NCI-H187 (cell line): ENCODE measurements at regions not wholly inside any gene's neighbourhood (a gene's known extent, or its start where the extent isn't known, plus 50 kb on each side); places are given as distances from the start of the nearest gene placed in this dataset.

Source experiments
- DNase-seq, 2 experiments: peaks; one replicate each; lab custom pipeline; 2025; lab: John Stamatoyannopoulos, UW

DNA sequence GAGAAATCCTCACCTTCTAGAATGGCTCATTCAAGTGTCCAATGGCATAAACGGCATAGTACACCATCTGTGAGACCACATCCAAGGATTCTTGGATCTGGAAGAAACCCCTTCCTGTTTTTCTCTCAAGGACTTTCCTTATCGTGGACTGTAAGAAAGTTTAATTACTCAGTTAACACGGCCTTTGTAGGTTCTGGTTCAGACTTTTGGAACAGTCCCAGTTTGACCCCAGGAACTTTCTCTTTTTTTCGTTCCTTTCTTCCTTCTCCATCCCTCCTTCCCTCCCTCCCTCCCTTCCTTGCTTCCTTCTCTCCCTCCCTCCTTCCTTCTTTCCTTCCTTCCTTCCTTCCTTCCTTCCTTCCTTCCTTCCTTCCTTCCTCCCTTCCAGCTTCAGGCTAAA lies 343.5 kb upstream of the SMIM31 start:
- no peak for DNase-seq

DNA sequence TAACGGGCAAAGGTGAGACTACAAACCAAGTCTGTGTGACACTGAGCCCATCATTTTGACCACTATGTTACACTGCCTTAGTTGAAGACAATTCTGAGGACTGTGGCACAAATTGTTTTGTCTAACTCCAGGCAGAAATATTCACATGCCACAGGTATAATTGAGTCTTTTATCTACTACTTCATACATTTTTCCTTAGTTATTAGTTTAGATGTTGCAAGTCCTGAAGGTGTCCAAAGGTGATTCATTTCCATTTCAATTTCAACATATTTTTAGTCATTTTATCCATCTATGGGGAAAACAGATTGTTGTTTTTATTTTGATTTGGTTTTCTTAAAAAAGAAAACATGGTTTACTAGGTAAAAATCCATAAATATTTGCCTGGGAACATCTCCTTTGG lies 341.7 kb upstream of the SMIM31 start:
- DNase-seq: no peak

DNA sequence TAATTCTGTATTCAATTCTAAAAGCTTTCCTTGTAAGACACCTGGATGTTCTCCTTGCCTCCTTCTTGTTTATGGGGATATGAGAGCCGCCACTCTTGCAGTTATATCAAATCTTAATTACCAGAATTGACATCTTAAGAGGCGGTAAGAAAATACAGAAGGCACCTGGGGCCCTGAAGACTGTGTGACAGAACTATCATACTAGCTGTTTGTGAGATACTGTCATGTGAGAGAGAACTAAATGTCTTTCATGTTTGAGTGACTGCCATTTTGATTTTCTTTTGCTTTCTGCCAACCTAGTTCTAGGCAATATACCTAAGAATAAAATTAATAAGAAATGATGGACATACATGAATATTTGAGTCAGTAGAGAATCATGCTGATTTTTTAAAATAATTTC lies 340.2 kb upstream of the SMIM31 start:
- DNase-seq: no peak

DNA sequence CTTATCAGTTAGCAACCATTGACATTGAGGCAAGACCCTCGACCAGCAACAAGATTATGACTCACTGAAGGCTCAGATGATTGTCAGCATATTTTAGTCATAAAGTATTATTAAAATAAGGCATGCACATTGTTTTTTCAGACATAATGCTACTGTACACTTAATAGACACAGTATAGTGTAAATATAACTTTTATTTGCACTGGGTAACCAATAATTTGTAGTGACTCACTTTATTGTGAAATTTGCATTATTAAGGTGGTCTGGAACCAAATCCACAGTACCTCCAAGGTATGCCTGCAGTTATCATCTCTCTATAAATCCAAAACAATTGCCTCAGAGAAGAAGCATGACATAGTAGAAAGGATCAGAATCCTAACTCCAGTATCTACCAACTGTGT lies 330.1 kb upstream of the SMIM31 start:
- DNase-seq: no peak

DNA sequence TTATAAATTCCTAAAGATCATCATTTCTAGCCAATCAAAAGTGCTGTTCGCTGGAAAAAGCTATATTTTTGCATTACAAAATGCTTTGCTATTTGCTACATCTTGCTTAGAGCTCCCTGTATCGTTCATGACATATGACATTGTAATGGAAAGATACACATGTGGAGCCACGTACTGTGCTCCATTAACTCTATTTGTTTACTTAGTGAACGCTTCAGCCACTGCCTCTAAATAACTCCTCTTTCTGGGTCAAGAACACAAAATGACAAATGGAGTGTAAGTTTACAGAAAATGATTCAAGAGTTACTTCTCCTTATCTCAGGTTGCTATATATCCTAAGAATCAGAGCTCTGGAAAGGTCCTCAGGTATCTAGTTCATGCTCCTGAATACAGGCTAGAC lies 329.1 kb upstream of the SMIM31 start:
- DNase-seq: no peak

DNA sequence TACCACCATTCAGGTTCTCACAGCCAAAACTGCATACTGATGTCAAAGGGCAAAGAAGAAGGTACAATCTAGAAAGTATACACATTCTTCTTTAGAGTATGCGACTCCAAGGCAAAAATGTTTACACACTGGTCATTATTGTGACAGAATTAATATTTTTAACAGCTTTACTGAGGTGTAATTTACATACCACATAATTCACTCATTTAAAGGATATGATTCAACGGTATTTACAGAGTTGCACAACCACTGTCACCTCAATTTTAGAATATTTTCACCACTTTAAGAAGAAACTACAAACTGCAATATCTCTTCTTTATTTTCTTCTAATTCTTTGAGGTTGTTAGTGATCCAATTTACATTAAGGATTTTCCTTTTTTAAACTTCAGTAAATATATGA lies 325.4 kb upstream of the SMIM31 start:
- DNase-seq: no peak

DNA sequence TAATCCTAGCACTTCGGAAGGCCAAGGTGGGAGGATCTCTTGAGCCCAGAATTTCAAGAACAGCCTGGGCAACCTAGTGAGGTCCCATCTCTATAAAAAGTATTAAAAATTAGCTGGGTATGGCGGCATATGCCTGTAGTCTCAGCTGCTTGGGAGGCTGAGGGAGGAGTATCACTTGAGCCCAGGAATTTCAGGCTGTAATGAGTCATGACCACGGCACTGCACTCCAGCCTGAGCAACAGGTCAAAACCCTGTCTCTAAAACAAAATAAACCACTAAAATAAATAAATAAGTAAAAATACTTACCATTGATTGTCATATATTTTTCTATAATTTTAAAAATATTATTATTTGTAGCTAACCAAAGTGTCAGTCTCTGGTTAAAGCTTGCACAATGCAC lies 315.6 kb upstream of the SMIM31 start:
- DNase-seq: no peak

DNA sequence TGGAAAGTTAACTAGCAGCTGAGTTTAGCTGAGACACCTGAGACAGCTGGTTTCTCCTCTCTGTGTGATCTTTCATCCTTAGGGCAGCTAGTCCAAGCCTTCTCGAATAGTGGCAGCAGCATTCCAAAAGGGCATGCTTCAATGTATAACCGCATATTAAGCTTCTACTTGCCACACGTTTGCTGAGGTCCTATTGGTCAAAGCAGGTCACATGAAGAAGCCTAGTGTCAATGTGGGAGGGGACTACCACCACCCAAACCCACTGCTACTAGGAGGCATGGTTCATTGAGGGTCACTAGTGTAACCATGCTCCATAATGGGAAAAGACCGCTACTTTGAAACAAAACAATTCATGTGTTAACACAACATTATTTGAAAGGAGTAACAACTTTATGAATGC lies 314.9 kb upstream of the SMIM31 start:
- DNase-seq: no peak

DNA sequence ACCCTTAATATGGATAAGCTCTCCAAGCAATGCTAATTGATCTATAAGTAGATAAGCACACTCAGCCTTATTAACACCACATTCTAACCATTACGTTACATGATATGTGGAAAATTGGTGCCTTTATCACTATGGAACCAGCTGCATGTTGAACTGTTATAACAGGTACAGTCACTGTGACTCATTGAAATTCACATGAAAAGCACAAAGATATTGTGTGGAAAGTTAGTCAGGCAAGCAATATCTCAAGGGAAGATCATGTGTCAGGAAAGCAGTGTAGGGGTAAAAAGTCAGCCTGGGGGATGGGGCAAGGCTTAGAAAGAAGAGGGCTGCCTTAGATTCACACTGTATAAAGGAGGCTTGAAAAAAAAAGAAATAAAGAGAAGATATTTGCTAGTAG lies 313.7 kb upstream of the SMIM31 start:
- no peak for DNase-seq

DNA sequence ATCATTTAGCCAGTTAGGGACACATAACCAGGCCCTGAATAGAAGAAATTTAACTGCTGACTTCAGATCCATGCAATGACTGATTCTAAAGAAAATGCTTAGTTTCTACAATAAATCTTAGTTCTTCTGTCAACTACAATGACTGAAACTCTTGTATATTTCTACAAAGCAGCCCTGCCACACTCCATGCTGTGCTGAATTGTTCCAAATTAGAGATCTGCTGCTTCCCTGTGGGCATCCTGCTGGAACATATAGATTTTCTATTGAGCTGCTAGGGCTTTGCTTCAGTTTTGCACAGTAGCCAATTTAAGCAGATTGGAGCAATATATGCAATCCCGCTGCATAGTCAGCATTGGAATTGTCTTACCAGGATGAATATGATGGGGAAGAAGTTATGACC lies 312.8 kb upstream of the SMIM31 start:
- DNase-seq: no peak

DNA sequence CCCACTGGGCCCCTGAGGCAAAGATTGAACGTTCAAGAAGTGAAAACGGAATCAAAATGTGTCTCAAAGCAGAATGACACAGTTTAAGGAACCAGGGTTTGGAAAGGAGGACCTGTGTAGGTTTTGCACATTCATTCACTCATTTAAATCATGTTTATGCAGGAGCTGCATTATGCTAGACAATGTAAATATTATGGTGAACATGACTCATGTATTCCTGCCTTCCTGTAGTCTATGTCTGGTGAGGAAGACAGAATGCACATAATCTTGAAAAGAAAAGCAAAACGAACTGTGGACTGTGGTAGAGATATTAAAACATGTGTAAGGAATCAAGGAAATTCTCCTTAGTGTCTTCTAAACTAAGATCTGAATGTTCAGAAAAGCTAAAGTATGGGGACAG lies 311.8 kb upstream of the SMIM31 start:
- DNase-seq: no peak

DNA sequence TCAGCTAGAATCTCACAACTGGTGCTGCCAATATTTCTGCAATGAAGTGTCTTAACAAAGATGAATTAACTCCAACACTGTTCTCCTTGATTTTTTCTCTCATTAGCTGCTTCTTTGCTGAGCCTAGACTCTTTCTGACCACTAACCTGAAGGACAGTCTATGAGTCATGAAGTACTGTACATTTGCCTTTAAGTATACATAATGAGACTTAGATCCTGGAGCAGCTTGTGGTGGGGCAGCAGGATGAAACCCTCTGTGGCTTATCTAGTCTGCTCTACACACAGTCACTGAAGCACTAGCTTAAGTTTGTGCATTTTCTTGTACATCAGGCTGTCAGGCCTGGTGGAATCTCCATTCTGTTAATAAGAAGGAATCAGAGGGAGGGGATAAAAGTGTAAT lies 307.4 kb upstream of the SMIM31 start:
- no peak for DNase-seq

DNA sequence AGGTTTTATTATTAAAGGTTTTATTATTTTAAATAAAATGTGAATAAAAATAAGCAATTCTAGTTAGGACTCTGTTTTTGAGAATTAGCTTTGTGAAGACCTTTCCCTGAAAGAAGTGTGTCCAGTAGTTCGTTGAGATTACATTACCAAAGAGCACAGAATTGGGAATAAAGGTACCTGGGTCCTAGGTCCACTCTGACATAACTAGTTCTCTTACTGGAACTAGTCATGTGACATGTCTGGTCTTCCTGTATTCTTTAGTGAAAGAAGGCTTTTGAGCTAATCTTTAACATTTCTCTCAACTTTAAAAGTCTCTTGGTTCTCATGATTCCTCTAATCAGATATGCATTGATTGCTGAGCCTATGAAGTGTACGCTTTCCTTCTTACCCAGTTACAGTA lies 292.0 kb upstream of the SMIM31 start:
- no peak for DNase-seq

DNA sequence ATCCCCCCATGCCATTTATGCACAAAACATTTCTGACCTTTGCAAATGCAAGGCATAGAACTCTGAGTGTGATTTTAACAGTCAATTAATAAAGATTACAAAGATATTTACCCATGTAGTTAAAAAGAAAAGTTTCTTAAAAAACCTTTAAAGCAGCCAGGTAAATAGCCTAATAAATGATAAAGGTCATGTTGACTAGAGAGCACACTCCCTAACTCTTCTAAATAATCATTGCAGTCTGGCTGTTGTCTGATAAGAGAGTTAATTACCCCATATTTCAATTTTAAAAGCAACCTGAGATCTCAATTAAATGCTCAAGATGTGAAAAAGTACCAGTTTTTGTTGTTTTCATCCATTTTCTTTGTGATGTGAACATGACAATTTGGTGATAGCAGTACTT lies 291.5 kb upstream of the SMIM31 start:
- DNase-seq: no peak

DNA sequence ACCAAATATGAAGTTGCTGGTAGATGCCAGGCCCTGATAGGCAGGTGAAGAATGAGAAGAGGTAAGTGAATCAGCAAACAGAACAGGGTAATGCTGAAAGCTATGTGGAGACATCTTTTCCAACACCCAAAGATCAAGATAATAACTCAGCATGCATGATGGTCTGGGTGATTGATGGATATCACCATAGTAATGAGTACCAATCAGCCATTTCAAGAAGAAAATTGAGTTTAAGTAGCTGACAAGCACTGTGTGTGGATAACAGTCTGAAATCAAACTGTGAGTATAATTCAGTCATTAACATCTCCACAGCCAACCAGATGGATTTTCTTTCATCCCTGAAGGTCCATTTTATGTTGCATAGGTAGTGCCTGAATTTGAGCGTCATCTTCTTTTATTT lies 289.6 kb upstream of the SMIM31 start:
- no peak for DNase-seq

DNA sequence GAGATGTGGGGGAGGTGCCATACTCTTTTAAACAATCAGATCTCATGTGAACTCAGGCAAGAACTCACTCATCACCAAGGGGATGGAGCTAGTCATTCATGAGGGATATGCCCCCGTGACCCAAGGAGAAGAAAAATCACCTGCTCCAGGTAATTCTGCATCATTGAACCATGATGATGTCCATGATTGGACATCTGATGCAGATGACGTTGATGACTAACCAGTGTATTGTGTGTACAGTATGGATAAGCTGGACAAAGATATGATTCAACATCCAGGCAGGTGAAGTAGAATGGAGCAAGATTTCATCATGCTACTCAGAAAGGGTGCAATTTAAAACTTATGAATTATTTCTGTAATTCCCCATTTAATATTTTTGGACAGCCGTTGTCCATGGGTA lies 286.4 kb upstream of the SMIM31 start:
- DNase-seq: no peak

DNA sequence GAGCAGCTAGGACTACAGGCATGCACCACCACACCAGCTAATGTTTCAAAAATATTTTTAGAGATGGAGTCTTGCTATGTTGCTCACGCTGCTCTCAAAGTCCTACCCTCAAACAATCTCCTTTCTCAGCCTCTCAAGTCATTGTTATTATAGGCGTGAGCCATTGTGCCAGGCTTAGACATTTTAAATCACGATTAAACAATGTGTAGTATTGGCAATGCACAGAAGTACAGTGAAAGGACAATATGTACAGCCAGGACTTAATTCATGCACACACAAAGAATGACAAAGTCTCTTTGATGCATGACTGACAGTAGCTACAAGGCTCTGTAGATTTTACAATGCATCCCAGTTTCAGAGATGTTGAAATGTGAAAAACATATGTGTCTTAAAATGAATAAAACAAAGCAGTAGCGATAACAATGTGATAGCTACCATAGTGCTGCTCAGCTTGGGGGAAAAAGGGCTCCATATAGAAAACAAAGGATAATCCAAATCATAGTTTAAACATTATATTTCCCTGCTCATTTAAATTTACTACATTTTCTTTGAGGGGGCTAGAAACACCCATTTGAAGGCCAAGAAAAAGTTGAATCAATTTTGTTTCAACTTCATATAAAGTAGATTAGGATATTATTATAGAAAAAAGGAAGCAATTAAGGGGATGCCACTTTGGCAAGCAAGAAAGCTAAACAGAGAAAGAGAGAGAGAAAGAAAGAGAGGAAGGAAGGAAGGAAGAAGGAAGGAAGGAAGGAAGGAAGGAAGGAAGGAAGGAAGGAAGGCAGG lies 272.4 kb upstream of the SMIM31 start:
- DNase-seq: no peak

DNA sequence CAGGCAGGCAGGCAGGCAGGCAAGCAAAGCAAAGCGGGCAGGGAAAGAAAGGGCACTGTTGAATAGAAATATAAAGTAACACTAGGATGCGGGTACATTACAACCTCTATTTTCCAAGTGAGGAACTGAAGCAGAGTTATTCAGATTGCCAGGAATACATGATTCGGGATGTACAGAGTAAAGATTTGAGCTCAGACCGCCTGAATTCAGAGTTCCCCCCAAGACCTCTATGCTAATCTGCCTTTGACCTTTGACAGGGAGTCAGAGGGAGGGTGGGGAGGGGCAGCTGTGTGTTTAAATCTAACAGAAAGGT lies 271.9 kb upstream of the SMIM31 start:
- DNase-seq: no peak

DNA sequence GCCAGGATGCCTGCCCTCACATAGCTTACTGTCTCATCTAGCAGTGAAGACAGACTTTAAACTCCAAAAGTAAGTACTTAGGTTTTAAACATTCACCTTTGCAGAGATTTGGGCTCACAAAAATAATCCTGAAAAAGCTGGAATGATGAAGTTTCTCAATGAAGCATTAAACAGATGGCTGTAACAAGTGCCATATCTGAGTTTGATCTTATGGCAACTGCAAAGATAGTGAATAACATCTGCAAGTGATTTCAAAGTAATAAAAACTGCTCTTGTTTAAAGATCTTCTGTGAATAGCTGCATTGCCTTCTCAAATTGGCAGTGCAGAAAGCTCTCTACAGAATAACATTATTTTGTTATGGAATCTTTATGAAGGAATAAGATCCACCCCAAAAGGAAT lies 271.2 kb upstream of the SMIM31 start:
- DNase-seq: no peak

DNA sequence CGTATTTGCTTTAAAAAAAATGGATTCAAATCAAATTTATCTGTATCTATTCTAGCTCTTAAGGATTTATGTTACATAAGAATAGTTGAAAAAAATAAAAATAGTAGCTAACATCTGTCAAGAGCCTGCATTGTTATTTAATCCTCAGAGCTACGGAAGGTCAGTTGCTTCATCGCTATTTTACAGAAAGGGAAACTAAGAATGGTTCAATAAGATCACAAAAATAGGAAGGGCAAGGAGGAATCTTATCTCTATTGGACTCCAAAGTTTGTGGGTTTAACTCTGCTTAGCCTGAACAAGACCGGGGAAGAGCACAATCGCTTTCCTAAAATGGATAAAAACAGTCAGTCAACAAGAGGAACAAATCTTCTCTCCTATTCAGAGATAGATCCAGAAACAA lies 270.2 kb upstream of the SMIM31 start:
- DNase-seq: no peak

DNA sequence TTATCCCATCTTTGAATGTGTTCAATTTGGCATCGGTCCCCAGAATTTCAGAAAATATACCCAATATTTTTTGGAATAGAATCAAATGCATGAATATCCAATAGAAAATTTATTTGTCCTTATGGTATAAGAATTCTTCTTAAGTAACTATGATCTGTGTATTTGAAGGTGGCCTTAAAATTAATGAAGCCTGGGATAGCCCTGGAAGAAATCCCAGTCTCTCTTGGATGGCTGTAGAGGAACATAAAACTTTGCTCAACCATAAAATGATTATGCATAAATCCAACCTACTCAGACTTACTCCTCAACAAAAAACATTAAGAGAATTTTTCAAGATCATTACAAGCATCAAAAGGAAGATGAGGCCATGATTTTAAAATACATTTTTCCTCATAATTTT lies 269.4 kb upstream of the SMIM31 start:
- DNase-seq: no peak

DNA sequence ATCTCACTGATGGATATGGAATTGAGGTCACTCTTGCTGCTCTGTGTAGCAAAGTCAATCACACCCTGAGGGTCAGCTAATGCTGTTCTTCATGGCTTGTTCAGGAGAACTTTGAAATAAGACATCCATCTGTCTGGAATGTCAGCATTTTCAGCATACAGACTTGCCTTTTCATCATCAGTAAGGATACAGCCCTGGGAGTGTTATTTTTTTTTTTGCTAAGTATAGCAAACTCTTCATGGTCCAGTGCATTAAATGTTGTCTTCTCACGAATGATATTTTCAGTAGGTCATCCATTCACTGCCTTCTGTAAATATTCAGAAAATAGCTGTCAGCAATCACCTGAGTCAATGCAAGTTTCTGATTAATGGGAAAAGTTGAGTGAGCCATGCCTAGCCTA lies 268.8 kb upstream of the SMIM31 start:
- DNase-seq: no peak

DNA sequence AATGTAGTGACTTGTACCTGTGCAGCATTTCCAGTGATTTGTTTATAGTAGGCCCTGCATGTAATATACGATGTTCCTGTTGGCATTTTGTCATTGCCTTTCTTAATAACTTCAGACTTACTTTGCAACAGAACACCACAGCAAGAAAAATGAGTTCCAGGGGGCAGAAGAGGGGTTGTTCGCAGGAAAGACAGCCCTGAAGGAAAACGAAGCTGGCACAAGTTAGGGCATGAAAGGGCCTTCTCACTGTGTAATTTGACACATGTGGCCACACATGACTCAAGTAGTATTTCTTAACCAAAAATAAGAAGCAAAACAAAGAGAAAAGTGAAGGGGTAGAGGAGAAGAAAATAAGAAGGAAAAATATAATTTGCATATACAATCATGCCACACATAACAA lies 265.8 kb upstream of the SMIM31 start:
- no peak for DNase-seq

DNA sequence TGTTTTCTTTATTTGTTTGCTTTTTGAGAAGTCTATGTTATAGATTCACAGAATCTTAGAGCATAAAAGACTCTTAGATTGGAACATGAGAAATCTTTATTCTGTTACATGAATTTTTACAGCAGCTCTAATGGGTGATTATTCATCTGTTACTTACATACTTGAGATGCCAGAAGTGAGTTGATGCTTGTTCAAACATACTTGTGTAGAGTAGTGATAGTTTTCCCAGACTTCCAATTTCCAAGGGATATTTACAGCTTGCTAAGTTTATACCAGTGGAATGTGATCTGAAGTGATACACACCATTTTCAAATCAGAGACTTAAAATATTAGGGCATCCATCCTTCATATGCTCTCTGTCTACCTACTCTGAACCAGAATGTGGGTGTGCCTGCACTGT lies 252.9 kb upstream of the SMIM31 start:
- DNase-seq: no peak

DNA sequence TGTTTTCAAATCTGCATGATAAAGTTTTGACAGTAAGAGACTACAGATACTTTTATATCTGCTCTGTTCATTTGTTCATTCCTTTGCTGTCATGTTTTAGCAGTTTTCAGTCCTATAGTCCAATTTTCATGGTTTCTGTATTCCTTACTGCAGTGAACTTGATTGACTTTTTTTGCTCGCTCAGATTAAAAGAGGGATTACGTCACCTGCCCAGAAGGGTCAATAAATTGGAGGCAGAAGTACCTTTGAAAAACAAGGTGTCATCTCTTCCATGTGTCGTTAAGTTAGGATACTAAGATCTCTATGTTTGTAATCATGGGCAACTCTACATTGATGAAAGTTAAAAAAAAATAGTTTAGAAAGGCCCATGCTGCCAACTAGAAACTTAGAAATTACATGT lies 250.1 kb upstream of the SMIM31 start:
- no peak for DNase-seq
